ENCODE measurements at regions not wholly inside any gene's neighbourhood (a gene's known extent, or its start where the extent isn't known, plus 50 kb on each side); places are given as distances from the start of the nearest gene placed in this dataset.
A peak's percentile ranks its signal among the peaks of the same experiment; 100 is the strongest.

DNA sequence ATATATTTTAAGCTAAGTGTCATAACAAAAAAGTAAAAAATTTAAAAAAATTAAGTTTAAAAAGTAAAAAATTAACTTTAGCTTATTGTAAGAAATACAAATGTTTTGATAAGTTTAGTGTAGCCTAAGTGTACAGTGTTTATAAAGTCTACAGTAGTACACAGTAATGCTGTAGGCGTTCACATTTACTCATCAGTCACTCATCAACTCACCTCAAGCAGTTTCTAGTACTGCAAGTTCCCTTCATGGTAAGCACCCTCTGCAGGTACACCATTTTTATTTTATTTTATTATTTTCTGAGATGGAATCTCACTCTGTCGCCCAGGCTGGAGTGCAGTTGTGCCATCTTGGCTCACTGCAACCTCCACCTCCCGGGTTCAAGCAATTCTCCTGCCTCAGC lies 316.0 kb downstream of the FGFR2 start:
- no peak for FAIRE-seq

DNA sequence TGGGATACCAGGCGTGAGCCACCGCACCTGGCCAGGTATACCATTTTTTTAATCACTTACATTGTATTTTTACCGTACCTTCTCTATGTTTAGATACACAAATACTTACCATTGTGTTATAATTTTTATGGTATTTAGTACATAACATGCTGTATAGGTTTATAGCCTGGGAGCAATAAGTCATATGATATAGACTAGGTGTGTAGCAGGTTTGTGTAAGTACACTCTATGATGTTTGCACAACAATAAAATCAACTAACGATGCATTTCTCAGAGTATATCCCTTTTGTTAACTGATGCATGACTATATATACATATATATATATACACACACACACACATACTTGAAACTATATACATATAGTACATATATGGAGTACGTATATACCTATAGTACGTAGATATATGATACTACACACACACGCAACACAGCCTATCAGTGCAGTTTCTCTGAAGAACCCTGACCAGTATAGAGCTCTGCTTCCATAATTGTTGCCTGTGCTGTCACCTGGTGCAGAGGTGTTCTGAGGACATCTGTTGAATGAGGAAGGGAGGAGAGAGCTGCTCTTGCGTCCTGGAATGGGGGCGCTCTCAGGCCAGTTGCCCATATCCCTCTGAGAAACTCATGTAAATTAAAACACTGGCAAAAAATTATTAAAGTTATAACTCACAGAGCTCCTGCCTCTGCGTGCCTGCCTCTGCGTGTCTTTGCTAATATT lies 315.3 kb downstream of the FGFR2 start:
- peak; percentile 33 for FAIRE-seq

DNA sequence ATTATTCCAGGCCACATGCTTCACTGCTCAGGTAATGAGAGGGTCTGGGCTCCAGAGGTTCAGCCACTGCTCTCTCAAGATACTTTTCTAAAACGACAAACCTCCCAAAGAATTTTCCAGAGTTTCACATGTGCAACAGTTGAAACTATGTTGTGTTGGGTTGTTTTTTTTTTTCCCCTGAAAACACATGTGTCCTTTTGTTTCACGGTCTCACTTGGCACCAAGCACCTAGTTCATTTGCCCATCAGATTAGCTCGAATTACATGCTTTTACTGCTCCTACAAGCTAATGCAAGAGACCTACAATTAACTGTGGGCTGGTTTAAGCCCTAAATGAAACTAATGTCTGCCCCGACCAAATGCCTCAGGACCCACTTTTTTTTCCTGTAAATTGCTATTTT lies 313.3 kb downstream of the FGFR2 start:
- no peak for FAIRE-seq

DNA sequence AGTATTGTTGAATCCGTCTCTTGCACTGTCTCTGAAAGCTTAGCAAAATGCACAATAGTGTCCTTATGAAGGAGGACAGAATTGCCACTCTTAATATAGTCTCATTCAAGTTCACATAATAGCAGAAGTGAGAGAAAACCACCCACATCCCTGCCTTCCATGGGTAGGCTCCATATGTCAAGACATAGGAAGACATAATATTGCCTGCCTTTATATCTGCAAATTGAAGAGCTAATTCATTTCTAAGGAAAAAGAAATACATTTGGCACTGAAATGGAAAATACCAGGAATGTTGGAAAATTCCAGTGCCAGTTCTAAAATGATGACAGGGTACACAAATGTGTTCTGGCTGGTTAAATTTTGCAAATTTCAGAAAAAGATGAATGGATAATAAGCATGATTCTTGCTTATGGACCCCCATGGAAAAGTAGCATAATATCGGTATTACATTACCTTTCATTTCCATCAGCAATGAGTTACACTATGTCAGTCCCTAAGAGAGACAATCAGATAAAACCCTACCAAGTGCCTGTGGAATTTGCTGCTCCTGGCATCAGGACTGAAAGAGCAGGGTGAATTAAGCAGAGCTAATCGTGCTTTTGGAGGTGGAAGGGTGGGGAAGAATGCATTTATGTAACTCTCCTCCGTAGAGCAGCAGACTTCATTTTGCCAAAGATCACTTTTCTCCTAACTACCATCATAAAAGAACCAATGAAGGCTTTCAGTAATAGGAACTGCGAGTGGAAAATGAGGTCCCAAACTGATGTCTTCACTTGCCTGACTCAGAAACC lies 312.6 kb downstream of the FGFR2 start:
- FAIRE-seq: no peak

DNA sequence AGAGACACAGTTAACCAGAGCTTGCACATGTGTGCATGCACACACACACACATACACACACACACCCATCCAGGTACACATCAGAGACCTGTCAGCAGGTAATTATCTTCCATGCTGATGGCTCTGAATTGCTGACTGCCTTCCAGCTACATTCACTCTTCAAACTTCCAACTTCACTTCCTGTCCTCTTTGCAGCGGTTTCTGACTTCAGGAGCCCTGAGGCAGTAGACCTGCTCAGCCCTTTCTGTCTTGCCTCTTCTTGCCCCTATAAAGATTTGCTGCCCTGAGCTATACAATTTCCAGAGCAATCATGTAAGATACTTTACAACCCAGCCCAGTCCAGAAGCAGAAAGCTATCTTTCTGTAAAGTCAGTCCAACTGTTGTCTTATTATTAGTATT lies 310.2 kb downstream of the FGFR2 start:
- no peak for FAIRE-seq

DNA sequence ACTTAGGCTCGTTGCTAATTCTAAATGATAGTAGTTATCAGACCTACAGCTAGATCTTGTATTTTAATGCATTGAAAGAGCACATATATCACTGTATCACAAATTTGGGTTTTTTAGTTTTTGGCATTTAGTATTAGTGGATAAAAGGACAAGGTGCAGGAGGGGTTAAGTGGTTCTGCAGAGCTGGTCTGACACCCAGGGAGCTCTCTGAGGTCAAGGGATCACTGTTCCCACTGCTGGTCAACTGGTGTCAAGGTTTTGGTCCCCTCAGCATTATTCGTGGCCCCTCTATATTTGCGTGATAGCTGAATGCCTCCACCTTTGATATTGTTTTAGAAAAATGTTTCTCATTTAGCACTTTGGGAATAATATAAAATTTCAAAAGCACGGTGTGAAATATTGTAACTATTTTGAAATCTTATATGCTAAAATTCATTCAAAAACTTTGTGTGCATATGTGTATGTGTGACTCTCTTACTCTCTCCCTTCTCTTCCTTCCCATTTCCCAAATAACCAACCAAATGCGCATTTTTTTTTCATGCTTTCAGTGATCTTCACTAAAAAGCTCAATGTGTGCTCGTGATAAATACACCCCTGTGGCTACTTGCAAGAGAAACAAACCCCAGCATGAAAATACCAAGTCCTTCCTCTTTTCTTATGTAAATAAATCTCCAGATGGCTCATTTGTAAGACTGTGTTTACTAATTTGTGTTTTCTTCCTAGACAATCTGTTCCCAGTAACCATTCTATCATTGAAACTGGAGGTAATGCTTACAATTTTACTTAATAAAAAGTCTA lies 309.2 kb downstream of the FGFR2 start:
- FAIRE-seq: no peak

DNA sequence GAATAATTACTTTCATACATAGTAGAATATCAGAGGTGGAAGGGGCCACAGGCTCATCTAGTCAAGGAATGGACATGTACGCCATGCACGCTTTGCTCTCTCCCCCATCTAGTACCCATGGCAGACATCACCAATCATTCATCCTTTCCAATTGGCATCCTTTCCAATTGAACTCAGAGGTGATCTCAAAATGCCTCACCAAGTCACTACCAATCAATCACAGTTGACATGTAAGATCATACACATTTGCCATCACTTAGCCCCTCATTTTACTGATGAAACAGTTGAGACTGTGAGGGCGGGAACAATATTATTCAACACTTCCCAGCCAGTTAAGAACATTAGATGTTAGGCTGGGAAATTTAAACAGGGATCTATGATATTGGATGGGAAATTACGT lies 308.4 kb downstream of the FGFR2 start:
- no peak for FAIRE-seq

DNA sequence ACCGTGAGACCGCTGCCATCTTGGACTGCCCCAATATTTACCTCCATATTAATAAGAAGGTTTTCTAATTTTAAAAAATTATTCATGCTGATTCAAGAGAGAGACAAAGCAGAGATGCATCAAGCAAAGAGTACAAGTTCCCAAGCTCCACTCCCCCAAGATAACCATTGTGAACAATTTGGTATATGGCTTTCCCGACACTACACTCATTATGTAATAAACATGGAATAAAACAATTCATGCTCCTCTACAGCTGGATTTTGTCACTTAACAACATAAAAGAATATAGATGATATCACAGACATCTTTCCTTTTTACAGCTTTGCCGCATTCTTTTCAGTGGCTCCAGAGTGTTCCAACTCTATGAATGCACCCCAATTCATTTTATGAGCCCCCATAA lies 307.6 kb downstream of the FGFR2 start:
- FAIRE-seq: peak; percentile 41

DNA sequence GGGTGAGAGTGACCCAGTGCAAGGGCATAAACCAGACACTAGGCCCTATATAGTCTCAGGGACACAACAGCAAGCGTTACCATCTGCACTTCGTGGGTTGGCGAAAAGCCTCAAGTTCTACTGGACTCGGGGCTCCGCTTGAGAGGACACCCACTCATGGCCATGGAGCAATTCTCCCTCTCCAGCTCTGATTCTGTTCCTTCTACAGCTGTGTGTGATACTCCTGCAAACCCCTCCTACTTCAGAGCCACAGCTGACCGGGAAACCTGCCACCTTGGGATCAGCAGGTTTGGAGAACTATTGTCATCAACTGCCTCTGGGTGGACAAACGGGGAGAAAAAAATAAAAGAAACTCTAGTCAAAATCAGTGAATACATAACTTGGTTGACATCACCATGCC lies 306.9 kb downstream of the FGFR2 start:
- no peak for FAIRE-seq

DNA sequence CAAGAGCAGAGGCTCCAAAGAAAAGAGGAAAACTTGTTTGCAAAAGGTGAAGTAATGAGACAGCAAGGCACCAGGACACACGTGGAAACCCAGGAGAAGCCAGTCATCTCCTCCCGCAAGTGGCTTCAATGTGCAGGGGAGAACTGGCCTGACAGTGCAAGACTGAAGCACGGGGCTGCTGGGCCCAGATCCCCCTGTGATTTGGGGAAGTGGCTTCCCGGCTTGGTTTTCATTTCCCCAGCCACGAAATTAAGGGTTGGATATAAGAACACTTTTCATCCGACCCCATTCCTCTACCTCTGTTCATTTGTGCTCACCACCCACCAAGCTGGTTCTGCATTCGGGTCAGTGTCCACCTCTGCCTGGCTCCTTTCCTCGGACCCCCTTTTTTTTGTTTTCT lies 306.4 kb downstream of the FGFR2 start:
- FAIRE-seq: no peak

DNA sequence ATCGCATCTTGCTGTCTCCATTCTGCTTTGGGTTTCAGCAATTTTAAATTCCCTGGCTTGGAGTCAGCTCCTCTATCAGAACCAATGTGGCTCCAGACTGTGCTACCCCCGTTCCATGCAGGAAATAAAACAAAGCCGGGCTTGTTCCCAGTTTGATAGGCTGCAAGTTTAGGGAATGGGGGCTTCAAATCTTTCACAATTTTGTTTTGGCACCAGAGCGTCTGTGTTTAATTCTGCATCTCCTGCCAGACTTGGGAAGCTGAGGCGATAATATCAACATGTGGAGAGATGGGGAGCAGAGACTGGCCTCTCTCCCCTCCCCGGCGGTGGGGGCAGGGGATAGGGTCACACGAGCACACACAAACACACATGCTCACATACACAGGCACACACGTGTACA lies 305.9 kb downstream of the FGFR2 start:
- no peak for FAIRE-seq

DNA sequence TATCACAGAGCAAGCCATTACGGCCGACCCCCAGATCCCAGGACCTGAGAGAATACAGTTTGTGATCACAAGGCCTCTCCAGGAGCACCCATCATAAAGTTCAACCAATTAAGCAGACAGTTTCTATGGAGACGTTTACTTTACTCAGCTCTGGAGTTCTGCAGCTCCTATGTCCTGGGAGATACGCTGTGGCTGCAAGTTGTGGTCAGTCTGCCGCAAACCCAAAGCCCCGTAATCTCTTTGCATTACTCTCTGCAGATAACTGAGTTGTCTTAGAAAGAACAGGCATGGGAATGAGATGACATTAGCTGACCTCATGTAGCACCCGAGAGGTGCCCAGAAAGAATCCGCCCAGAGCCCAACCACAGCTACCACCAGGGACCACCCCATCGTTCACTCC lies 305.1 kb downstream of the FGFR2 start:
- FAIRE-seq: no peak

DNA sequence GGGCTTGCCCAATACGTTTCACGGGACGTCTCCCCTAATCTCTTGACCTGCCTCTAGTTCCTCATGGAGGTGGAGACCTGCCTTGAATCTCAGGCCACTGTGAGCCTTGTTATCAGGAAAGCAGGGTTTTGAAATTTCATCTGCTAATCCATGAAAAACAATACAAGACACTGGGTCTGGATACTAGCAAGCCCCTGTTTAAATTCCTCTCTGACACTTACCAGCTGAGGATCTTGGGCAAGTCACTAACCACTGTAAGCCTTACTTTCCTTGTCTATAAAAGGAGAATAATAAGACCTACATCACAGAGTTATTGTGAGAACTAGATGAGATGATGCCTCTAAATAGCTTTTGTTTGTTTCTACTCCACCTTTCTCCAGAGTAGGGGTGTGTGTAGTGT lies 303.6 kb downstream of the FGFR2 start:
- no peak for FAIRE-seq

DNA sequence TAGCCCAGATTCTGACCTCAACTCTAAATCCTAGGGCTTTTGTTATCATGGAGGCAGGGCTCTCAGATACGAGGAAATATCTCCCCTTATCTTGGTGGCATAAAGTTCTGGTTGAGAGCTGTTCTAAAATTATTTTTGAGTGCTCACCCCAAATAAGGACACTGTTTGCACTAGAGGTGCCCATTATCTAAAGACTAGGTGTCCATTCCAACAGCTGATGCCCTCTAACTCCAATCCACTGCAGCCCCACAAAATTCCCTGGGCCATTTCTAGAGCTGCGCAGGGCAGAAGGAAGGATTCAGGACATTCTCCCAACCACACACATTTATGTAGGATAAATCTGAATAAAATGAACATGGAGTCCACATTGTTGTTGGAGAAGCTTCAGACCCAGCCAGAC lies 301.9 kb downstream of the FGFR2 start:
- FAIRE-seq: no peak

DNA sequence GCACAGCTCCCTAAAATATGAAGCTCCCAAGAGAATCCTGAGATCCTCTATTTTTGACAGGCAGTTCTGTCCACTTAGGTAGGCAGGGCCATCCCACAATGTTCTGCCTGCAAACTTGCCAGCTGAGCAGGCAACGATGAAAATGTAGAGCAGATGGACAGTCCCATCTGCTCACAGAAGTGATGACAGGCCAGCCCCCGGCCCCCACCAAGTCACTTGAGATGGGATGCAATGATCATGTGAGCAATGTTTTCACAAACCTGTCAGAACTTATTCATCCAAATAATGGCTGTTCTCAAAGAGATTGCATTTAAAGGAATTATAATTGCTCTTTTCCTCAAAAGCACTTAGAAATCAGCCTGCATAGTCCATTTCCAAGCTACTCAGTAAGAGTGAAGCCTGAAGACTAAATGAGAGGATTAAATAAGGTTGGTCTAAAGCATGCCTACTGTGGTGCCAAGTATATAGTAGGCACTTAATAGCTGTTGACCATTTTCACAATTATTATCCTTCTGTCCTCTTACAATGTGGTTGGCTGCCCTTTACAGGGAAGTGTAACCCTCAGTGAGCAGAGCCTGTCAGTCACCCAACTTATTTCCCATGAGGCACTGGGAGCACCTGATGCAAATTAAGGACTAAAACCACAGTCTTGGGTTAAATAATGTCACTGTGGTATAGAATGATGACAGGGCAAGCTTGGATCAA lies 301.2 kb downstream of the FGFR2 start:
- no peak for FAIRE-seq

DNA sequence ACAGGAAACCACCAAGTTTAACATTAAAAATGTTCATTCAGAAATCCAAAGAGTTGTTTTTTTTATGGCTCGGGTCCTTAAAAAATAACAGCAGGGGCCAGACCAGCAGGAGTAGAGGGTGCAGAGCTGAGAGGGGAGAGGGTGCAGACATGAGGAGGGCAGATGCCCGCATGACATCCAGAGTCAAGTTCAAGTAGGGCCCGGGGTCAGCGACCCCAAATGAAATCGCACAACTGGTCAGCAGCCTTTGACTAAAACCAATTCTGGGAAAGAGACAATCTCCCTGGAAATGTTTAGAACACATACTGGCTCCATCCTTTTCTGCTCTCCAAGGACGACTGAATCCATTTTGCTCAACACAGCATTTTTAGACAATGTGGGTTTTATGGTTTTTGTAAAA lies 297.5 kb downstream of the FGFR2 start:
- FAIRE-seq: no peak

DNA sequence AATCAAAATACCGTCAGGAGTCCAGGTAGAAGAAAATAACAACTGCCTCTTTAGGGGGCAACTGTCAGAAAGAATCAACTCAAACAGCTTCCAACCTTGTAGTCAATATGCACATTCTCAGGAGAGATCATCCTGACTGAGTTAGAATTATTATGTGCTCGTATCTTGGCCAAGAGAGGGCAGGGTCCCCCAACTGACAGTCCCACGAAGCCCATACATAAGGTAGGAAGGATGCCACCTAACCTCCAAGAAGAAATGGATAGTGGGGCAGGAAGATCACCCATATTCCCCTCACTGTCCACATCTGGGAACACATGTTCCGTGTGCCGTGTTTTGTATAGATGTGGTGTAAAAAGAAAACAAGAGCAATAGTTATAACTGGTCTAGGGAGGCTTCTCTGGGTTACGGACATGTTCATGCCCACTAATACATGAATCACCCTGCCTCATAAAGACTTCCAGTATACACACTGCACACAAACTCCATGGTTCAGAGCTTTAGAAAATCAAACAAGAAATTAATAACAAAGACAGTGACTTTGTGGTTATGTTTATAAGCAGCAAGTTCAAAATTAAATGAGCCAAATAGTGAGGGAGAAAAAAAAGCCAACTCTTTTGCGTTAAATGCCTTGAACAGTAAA lies 295.6 kb downstream of the FGFR2 start:
- FAIRE-seq: no peak

DNA sequence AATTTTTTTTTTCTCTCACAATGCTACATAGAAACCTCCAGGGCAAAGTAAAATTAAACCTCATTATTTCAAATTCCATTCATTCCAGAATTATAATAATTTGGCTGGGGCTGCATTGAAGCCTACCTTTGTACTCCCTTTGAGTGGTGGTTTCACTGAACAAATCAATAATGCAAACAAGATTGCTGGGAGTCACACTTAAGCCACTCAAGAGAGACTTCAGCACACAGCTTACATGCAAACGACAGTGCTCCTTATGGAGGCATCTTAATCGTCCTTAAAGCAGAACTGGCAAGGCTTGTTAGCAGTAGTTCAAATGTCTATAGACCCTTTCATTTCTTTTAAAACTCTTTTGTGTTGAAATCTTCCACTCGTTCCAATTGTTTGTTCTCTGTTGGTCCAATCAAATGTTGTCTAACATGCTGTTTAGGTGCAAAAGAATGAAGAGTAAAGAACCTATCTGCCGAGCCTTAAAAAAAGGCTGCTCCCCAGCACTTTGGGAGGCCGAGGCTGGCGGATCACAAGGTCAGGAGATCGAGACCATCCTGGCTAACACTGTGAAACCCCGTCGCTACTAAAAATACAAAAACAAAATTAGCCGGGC lies 294.9 kb downstream of the FGFR2 start:
- no peak for FAIRE-seq

DNA sequence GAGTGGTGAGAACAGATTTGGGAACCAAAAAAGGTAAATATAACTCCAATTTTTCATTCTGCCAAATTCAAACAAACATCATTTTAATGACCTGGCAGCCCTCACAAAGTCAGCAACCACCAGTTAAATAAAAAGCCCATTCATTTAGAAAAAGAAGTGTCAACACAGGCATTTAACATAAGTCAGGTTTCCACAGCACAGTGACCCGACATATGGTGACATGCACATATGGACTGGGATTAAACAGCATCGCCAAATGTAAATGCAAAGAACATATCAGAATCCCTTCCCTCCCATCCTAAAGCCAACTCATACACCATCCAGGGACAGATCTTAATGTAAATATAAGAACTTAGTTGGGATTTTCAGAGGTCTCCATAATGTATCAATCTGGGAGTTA lies 293.2 kb downstream of the FGFR2 start:
- FAIRE-seq: no peak

DNA sequence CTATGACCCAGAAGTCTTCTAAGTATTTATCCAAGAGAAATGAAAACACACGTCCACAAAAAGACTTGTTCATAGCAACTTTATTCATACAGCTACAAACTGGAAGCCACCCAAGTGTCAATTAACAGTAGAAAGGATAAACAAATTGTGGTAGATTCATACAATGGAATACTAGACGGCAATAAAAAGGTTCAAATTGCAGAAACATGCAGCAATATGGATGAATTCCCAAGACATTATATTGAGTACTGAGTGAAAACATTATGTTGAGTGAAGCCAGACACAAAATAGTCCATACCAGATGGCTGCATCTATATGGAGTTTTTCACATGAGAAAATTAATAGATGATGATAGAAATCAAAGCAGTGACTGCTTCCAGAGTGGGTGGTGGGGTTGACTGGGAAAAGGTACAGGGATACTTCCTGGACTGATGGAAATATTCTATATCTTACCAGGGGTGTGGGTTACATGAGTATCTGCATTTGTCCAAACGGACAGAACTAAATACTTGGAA lies 292.0 kb downstream of the FGFR2 start:
- no peak for FAIRE-seq

DNA sequence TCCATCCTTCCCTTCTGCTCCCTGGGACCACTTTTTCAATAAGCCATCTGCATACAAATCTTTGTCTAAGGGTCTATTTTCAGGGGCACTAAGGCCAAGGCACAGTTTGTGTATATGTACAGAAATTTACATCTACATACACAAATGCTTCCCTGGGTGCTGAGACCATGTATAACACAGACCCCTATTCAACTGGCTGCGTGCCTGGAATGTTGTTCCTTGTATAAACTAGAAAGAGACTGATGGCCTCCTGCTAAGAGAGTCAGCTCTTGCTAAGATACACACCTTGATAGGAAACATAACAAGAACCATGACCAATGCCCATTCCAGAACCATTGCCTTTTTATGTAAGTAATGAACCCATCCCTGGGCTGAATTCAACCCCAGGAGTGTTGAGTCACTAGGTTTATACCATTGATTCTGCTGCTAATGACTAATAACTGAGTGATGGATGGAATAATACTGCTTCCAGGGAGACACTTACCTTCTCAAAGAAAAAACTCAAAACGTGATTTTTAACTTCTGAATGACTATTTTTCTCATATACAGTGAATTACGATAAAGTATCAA lies 290.7 kb downstream of the FGFR2 start:
- no peak for FAIRE-seq

DNA sequence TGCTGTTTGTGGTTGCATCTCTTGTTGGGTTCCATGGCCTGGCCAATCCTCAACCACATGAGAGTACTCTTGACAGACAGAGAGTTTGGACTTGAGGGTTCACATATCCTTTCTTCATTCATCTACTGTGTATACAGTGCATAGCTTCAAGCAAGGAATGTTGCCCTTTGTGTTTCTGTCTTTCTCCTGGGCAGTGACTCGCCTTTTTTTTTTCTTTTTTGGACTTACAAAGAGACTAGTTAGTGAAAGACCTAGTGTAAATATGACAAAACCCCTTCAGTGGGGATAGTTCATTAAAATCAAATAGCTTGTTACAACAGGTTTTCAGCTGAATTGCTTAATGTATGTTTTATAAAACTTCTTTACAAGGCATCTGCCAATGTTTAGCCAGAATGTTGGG lies 290.2 kb downstream of the FGFR2 start:
- FAIRE-seq: no peak
